ENCODE measurements at regions not wholly inside any gene's neighbourhood (a gene's known extent, or its start where the extent isn't known, plus 50 kb on each side); places are given as distances from the start of the nearest gene placed in this dataset.

DNA sequence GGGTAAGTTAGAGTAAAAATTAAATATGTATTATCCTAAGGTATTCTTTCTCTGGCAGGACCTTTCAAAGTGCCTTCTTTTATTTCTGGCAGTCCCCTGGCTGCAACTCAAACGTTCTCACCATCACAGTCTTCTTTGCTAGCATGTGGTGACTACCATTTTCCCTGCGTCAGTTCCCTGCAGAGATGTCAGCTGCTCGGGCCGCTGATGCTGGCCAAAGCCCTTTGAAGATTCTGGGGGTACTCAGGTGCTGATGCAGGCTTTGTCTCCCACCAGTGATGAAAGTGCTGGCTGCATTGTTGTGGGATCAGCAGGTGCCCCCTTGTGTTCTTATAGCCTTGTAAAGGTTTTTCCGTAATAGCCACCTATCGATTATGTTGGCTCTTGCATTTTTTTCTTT, 140.1 kb downstream of the BTBD3 start:
- TF ChIP-seq, protein P1, sequence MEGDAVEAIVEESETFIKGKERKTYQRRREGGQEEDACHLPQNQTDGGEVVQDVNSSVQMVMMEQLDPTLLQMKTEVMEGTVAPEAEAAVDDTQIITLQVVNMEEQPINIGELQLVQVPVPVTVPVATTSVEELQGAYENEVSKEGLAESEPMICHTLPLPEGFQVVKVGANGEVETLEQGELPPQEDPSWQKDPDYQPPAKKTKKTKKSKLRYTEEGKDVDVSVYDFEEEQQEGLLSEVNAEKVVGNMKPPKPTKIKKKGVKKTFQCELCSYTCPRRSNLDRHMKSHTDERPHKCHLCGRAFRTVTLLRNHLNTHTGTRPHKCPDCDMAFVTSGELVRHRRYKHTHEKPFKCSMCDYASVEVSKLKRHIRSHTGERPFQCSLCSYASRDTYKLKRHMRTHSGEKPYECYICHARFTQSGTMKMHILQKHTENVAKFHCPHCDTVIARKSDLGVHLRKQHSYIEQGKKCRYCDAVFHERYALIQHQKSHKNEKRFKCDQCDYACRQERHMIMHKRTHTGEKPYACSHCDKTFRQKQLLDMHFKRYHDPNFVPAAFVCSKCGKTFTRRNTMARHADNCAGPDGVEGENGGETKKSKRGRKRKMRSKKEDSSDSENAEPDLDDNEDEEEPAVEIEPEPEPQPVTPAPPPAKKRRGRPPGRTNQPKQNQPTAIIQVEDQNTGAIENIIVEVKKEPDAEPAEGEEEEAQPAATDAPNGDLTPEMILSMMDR (IDR thresholded peaks at IDR 0.05; ENCODE audit: low read depth, low read length): no peak
- no peak for DNase-seq (ENCODE audit: extremely low read depth, low read depth)

DNA sequence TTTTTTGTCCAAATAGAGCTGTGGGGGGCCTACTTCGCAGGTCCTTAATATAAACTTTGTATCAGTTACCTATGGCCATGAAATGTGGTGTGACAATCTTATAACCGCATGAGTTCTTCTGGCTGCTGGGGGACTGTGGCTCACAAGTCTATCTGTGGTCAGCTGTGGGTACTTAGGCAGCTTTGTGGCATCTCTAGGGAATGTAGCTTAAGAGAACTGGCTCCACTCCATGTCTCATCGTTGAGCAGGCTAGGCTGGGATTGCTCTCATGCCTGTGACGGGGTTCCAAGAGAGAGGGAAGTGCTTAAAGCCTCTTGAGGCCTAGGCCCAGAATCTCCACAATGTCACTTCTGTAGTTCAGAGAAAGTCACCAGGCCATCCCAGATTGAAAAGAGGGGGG, 140.5 kb downstream of the BTBD3 start:
- no peak for DNase-seq (ENCODE audit: extremely low read depth, low read depth)

DNA sequence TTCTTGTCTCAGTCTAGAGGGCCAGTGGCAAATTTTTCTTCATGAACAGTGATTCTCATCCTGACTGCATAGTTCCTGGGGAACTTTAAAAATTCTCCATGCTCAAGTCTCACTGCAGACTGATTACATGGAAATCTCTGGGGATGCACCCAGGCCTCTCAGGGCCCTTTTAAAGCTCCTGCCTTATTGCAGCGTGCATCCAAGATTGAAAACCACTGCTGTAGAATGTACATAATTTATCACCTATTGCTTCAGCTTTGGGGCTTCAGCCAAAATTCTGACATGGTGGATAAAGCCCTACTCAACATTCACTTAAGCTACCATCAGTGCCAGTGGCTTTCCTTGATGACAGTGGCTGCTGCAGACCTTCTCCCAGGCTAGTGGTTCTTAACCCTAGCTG, 143.8 kb downstream of the BTBD3 start:
- TF ChIP-seq, protein P1 (IDR thresholded peaks at IDR 0.05; ENCODE audit: low read depth, low read length): no peak

More for the DNA sequence above, 140.5 kb downstream of the BTBD3 start:
- TF ChIP-seq, protein P1 (IDR thresholded peaks at IDR 0.05; ENCODE audit: low read depth, low read length): no peak

DNA sequence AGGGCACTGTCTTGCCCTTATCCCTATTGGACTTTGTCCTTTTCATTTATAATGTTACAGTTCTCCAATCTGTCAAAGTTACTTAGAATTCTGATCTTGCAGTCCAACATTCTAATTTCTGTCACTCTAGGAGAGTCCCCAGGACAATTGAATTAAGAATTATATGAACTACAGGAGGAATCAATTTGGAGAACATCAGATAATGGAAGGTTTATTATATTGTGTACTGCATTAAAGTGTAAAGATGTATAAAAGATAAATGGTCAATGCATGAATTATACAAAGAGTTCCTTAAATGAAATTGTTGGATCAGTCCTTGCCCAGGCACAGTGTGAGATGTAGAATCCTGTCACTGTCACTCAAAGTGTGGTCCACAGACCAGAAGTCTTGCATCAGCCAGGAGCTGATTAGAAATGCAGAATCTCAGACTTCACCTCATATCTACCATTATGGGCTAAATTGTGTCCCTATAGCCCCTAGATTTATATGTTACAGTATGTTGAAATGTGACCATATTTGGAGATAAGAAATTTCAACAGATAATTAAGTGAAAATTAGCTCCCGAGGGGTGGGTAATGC, 145.5 kb downstream of the BTBD3 start:
- TF ChIP-seq, protein P1 (IDR thresholded peaks at IDR 0.05; ENCODE audit: low read depth, low read length): no peak
- DNase-seq (ENCODE audit: extremely low read depth, low read depth): no peak

More for the DNA sequence above, 143.8 kb downstream of the BTBD3 start:
- no peak for DNase-seq (ENCODE audit: extremely low read depth, low read depth)

DNA sequence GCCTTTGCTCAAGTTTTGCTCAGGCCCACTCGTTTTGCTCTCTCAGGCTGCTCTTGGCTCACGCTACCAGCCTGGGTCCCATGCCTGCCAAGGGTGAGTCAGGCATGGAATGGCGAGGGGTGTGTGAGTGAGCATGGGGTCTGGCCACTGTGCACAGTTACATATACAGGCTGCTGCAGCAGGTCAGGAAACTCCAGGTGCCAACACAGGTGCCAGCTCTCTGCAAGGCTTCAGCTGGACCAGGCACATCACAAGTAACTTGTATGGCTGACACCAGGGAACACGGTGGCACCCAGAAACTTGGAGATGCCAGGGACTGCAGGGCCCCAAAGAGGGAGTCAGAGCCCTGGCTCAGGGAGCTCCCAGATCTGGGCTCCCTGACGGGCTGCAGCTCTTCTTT, 146.8 kb downstream of the BTBD3 start:
- DNase-seq (ENCODE audit: extremely low read depth, low read depth): no peak
- TF ChIP-seq, protein P1 (IDR thresholded peaks at IDR 0.05; ENCODE audit: low read depth, low read length): no peak

DNA sequence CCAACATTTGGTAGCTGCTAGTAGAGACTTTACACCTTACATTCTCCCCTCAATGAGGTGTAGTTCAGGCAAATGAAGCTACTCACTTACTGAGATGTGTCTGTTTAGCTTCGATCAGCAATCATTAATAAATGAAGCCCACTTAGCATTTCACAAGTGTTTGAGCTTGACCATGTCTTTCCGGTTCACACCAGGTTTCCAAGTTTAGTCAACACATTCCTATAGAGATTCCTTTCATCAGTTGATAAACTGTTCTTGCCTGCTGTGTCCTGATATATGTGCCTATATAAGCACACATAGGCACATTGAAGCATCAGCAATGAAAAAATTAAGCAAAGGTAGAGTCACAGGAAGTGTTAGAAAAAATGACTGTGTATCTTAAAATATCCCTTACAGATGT, 150.0 kb downstream of the BTBD3 start:
- DNase-seq (ENCODE audit: extremely low read depth, low read depth): no peak
- TF ChIP-seq, protein P1 (IDR thresholded peaks at IDR 0.05; ENCODE audit: low read depth, low read length): no peak

DNA sequence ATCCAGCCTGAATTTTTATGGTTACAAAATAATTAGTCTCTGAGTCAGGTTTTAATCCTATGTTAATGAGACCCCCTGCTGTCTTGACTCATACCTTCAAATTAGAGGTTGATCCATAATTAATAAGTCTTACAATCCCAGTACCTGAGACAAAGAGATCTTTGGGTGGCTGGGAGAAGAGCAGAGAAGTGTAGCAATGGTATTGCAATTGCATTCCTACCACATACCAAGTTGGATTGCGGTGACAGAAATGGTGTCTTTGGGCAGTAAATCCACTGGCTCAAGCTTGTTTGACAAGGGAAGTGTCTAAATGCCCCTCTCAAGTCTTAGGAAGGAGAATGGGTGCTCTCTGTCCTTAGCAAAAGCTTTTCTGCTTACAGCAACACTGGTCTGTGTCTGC, 150.4 kb downstream of the BTBD3 start:
- no peak for DNase-seq (ENCODE audit: extremely low read depth, low read depth)
- TF ChIP-seq, protein P1 (IDR thresholded peaks at IDR 0.05; ENCODE audit: low read depth, low read length): no peak

All from AG09319 (cell line).